ENCODE measurements at regions not wholly inside any gene's neighbourhood (a gene's known extent, or its start where the extent isn't known, plus 50 kb on each side); places are given as distances from the start of the nearest gene placed in this dataset.

- TF ChIP-seq POLR2A (IDR thresholded peaks at IDR 0.05), result no peak
- TF ChIP-seq, protein P1, sequence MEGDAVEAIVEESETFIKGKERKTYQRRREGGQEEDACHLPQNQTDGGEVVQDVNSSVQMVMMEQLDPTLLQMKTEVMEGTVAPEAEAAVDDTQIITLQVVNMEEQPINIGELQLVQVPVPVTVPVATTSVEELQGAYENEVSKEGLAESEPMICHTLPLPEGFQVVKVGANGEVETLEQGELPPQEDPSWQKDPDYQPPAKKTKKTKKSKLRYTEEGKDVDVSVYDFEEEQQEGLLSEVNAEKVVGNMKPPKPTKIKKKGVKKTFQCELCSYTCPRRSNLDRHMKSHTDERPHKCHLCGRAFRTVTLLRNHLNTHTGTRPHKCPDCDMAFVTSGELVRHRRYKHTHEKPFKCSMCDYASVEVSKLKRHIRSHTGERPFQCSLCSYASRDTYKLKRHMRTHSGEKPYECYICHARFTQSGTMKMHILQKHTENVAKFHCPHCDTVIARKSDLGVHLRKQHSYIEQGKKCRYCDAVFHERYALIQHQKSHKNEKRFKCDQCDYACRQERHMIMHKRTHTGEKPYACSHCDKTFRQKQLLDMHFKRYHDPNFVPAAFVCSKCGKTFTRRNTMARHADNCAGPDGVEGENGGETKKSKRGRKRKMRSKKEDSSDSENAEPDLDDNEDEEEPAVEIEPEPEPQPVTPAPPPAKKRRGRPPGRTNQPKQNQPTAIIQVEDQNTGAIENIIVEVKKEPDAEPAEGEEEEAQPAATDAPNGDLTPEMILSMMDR (IDR thresholded peaks at IDR 0.05), result no peak
Observed at GRCh38 chr13:75147946-75148345, 334.0 kb downstream of the TBC1D4 start.
